ENCODE measurements at regions not wholly inside any gene's neighbourhood (a gene's known extent, or its start where the extent isn't known, plus 50 kb on each side); places are given as distances from the start of the nearest gene placed in this dataset.

DNA sequence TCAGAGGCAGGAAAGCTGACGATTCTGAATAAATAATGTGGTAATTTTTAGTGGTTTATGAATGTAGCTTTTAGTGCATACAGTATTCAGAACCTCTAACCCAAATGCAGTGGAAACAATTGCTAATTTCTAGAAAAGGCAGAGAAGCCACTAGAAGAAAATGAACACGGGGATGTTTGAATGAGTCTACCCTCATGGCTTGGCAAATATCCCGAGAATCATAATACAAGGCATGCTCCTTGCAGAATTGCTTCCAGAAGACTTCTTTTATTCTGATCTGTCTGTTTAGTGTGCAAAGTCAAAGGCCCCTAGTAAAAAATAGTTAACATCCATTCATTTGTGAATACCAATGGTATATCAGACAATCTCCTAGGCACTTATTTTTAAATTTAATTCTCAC is 246.8 kb downstream of the LMO4 start:
- POLR2A ChIA-PET: no interaction called here
- no peaks in the 10 kb centered on the region for H3K79me2 ChIP-seq (ENCODE audit: insufficient read depth, low read depth, low read length)
- no peaks in the 10 kb centered on the region for H3K9me2 ChIP-seq (ENCODE audit: insufficient read depth, low read length)
- H3K36me3 ChIP-seq (ENCODE audit: insufficient read depth, low read length): no peaks in the 10 kb centered on the region
- no peak overlapping the region for H3K4me3 ChIP-seq (ENCODE audit: low read depth, low read length, poor library complexity, severe bottlenecking)
- H2AFZ ChIP-seq (ENCODE audit: low read length): no peak overlapping the region
- no peaks in the 10 kb centered on the region for H4K20me1 ChIP-seq (ENCODE audit: insufficient read depth, low read length)
- H3K4me1 ChIP-seq (ENCODE audit: insufficient read depth, low read length, poor library complexity, severe bottlenecking): no peaks in the 10 kb centered on the region
- no peak overlapping the region for H3K4me2 ChIP-seq (ENCODE audit: low read length)
- H3K9me3 ChIP-seq (ENCODE audit: low read length): no peaks in the 10 kb centered on the region
- intact Hi-C loops (cut with micrococcal nuclease; ENCODE audit: unreplicated experiment): no loop called here
- H3K27ac ChIP-seq (ENCODE audit: low read depth, low read length, poor library complexity, severe bottlenecking): no peak overlapping the region
- TF ChIP-seq, protein P1, sequence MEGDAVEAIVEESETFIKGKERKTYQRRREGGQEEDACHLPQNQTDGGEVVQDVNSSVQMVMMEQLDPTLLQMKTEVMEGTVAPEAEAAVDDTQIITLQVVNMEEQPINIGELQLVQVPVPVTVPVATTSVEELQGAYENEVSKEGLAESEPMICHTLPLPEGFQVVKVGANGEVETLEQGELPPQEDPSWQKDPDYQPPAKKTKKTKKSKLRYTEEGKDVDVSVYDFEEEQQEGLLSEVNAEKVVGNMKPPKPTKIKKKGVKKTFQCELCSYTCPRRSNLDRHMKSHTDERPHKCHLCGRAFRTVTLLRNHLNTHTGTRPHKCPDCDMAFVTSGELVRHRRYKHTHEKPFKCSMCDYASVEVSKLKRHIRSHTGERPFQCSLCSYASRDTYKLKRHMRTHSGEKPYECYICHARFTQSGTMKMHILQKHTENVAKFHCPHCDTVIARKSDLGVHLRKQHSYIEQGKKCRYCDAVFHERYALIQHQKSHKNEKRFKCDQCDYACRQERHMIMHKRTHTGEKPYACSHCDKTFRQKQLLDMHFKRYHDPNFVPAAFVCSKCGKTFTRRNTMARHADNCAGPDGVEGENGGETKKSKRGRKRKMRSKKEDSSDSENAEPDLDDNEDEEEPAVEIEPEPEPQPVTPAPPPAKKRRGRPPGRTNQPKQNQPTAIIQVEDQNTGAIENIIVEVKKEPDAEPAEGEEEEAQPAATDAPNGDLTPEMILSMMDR (conservative IDR thresholded peaks at IDR 0.05; ENCODE audit: low read length): no peak
- TF ChIP-seq EZH2phosphoT487 (IDR thresholded peaks at IDR 0.05; ENCODE audit: borderline replicate concordance, low read depth, low read length): no peak
- DNase-seq (ENCODE audit: low spot score): no peak
- CTCF ChIA-PET (ENCODE audit: unreplicated experiment): no interaction called here
- BruUV-seq (replicated peaks): no TSS peak

DNA sequence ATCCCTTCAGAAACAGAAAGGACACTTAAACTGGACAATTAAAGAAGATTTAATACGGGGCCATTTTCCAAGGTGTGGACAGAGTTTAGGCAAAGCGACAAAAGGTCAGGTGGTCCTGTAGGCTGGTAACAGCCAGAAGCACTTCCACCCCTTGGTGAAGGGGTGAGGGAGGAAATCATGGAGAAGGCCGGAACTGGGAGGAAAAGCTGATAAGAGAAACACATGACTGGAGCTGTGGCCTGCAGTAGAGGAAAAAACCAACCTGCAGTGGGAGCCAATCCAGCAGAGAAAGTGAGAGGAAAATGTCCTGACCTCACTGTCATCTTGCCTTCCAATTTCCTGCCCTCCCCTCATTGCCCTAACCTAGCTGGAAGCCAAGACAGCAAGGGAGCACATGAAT is 249.8 kb downstream of the LMO4 start:
- no peak overlapping the region for H2AFZ ChIP-seq (ENCODE audit: low read length)
- H3K27ac ChIP-seq (ENCODE audit: low read depth, low read length, poor library complexity, severe bottlenecking): no peak overlapping the region
- ChIA-PET POLR2A (interaction anchor here (0.5 kb wide), 1 partner anchor 1602 kb away, joined by 3 read pairs; no protein-coding TSS in a partner anchor), CTCF (ENCODE audit: unreplicated experiment) (no interaction called here)
- H3K9me2 ChIP-seq (ENCODE audit: insufficient read depth, low read length): no peaks in the 10 kb centered on the region
- no peak overlapping the region for H3K4me2 ChIP-seq (ENCODE audit: low read length)
- H3K4me1 ChIP-seq (ENCODE audit: insufficient read depth, low read length, poor library complexity, severe bottlenecking): no peaks in the 10 kb centered on the region
- no peaks in the 10 kb centered on the region for H4K20me1 ChIP-seq (ENCODE audit: insufficient read depth, low read length)
- intact Hi-C loops (cut with micrococcal nuclease; ENCODE audit: unreplicated experiment): no loop called here
- H3K36me3 ChIP-seq (ENCODE audit: insufficient read depth, low read length): no peaks in the 10 kb centered on the region
- no peak overlapping the region for H3K4me3 ChIP-seq (ENCODE audit: low read depth, low read length, poor library complexity, severe bottlenecking)
- BruUV-seq (replicated peaks): no TSS peak
- no peaks in the 10 kb centered on the region for H3K9me3 ChIP-seq (ENCODE audit: low read length)
- TF ChIP-seq, protein P1 (conservative IDR thresholded peaks at IDR 0.05; ENCODE audit: low read length): no peak
- TF ChIP-seq EZH2phosphoT487 (IDR thresholded peaks at IDR 0.05; ENCODE audit: borderline replicate concordance, low read depth, low read length): no peak
- DNase-seq (ENCODE audit: low spot score): no peak
- no peaks in the 10 kb centered on the region for H3K79me2 ChIP-seq (ENCODE audit: insufficient read depth, low read depth, low read length)

DNA sequence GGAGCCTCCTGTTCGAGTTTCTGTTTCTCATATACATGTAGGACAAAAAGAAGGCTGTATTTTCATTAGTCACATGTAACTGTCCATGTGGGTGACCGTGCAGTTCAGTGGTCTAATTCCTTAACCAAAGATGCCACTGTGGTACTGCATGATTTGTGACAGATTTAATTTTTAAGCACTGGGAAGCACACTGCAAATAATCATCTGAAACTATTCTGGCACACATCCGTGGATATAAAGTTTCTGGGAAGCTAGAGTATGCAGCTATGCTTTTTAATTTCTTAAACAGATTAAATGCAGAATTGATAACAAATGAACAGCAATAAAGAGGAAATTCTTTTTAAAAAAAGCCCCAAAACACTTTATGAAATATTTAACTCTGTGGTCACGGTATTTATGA is 254.8 kb downstream of the LMO4 start:
- no peaks in the 10 kb centered on the region for H4K20me1 ChIP-seq (ENCODE audit: insufficient read depth, low read length)
- BruUV-seq (replicated peaks): no TSS peak
- DNase-seq (ENCODE audit: low spot score): no peak
- H3K4me1 ChIP-seq (ENCODE audit: insufficient read depth, low read length, poor library complexity, severe bottlenecking): no peaks in the 10 kb centered on the region
- no peak overlapping the region for H2AFZ ChIP-seq (ENCODE audit: low read length)
- intact Hi-C loops (cut with micrococcal nuclease; ENCODE audit: unreplicated experiment): no loop called here
- H3K9me3 ChIP-seq (ENCODE audit: low read length): no peaks in the 10 kb centered on the region
- no peak overlapping the region for H3K27ac ChIP-seq (ENCODE audit: low read depth, low read length, poor library complexity, severe bottlenecking)
- no peaks in the 10 kb centered on the region for H3K79me2 ChIP-seq (ENCODE audit: insufficient read depth, low read depth, low read length)
- H3K9me2 ChIP-seq (ENCODE audit: insufficient read depth, low read length): no peaks in the 10 kb centered on the region
- no peaks in the 10 kb centered on the region for H3K36me3 ChIP-seq (ENCODE audit: insufficient read depth, low read length)
- ChIA-PET POLR2A (no interaction called here), CTCF (ENCODE audit: unreplicated experiment) (no interaction called here)
- H3K4me2 ChIP-seq (ENCODE audit: low read length): no peak overlapping the region
- no peak for TF ChIP-seq EZH2phosphoT487 (IDR thresholded peaks at IDR 0.05; ENCODE audit: borderline replicate concordance, low read depth, low read length)
- TF ChIP-seq, protein P1 (conservative IDR thresholded peaks at IDR 0.05; ENCODE audit: low read length): no peak
- H3K4me3 ChIP-seq (ENCODE audit: low read depth, low read length, poor library complexity, severe bottlenecking): no peak overlapping the region

All from OCI-LY7 (cell line).